RWPE1 (cell line): ENCODE measurements at regions not wholly inside any gene's neighbourhood (a gene's known extent, or its start where the extent isn't known, plus 50 kb on each side); places are given as distances from the start of the nearest gene placed in this dataset.
"Not testable (repeated sequence)": the region's sequence is repeated elsewhere in the genome, so short reads cannot be mapped to it uniquely, and the experiment has no call there.

ENCODE experiments used
- CTCF ChIA-PET: fragments of 350-600 bp; sonication (Branson Sonifier 250); formaldehyde crosslinking; extraction: SDS; loops from one replicate; lab custom pipeline; 2021; lab: Yijun Ruan, JAX
- POLR2A ChIA-PET: fragments of 400-600 bp; formaldehyde crosslinking; extraction: SDS; loops from one replicate; lab custom pipeline; 2020; ENCODE audit warnings: antibody characterized with exemption; ENCODE audit not compliant: low non-redundant PET; lab: Yijun Ruan, JAX
- DNase-seq: peaks from one replicate; pipeline ENCODE4 v3.0.0; 2012; ENCODE audit warnings: low spot score
- H3K27ac ChIP-seq: fragments of 450-650 bp; 2 replicates; pipeline ENCODE4 v1.5.1; 2017
- TF ChIP-seq, protein P1 (sequence below): fragments of 450-650 bp; conservative IDR thresholded peaks from 2 replicates; pipeline ENCODE4 v1.5.1; 2017; ENCODE audit warnings: low read depth, mild to moderate bottlenecking

DNA sequence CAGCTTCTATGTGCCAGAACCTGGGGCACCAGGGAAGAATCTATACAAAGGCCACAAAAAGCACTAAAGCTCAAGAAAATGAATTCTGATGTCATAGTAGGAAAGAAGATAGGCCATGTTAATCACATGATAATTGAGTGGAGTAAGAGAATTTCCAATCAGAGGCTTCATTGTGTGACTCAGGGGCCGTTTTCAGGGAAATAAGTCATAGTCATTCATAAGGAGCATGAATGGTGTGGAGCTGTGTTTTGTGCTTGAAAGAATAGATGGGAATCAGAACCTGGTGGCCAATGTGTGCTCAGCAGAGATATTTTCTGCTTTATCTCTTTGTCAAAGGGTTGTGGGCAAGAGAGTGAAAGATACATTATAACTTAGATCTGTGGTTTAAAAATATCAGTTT lies 102.4 kb upstream of the ZDHHC15 start:
- TF ChIP-seq, protein P1, sequence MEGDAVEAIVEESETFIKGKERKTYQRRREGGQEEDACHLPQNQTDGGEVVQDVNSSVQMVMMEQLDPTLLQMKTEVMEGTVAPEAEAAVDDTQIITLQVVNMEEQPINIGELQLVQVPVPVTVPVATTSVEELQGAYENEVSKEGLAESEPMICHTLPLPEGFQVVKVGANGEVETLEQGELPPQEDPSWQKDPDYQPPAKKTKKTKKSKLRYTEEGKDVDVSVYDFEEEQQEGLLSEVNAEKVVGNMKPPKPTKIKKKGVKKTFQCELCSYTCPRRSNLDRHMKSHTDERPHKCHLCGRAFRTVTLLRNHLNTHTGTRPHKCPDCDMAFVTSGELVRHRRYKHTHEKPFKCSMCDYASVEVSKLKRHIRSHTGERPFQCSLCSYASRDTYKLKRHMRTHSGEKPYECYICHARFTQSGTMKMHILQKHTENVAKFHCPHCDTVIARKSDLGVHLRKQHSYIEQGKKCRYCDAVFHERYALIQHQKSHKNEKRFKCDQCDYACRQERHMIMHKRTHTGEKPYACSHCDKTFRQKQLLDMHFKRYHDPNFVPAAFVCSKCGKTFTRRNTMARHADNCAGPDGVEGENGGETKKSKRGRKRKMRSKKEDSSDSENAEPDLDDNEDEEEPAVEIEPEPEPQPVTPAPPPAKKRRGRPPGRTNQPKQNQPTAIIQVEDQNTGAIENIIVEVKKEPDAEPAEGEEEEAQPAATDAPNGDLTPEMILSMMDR, result no peak
- CTCF ChIA-PET, result no interaction called here
- POLR2A ChIA-PET, result no interaction called here
- no peak overlapping the region for H3K27ac ChIP-seq
- no peak for DNase-seq

GRCh38 chrX:75623535-75623934 lies 100.7 kb upstream of the ZDHHC15 start:
- CTCF ChIA-PET, result no interaction called here
- no peak overlapping the region for H3K27ac ChIP-seq
- DNase-seq, result no peak
- TF ChIP-seq, protein P1, result no peak
- POLR2A ChIA-PET, result no interaction called here

DNA sequence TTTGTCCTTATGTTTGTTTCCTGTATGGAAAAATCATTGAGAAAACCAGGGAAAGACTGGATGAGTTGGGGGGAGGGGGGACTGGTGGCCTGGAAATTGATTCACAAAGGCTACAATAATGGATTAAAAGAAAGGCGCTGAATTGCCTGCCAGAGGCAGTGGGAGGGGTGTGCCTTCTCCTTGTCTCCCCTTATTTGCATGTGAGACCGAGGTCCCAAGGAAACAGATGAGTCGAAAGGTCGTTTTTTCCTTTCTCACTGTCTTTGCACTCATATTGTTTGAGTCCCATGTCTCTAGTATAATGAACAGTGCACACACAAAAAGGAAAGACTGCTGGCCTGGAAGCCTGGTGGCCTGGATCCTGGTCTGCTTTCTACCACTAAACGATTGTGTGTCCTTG lies 86.6 kb upstream of the ZDHHC15 start:
- H3K27ac ChIP-seq, result no peak overlapping the region
- CTCF ChIA-PET, result no interaction called here
- TF ChIP-seq, protein P1, result no peak
- no peak for DNase-seq
- POLR2A ChIA-PET, result no interaction called here

DNA sequence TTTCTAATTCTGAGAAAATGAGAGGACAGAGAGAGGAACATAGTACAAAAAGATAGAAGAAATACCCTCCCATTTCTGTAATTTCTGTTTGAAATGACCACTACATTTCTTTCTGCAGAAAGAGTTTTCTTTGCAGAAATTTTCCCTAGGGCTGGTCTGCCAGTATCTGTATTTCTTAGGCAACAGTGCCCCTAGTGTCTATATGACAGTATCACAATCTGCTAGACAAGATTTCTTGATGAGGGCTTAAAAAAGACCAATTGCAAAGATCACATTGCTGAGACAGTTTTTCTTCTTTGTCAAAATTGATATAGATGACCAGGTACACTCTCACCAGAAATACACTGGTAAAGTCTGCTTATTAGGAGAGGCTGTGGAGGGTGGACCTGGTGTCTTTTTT lies 81.0 kb upstream of the ZDHHC15 start:
- peak; percentile 7 for DNase-seq
- POLR2A ChIA-PET, result no interaction called here
- H3K27ac ChIP-seq, result no peak overlapping the region
- CTCF ChIA-PET, result no interaction called here
- TF ChIP-seq, protein P1, result peak; percentile 30; the same call in 1 of the 2 replicates

DNA sequence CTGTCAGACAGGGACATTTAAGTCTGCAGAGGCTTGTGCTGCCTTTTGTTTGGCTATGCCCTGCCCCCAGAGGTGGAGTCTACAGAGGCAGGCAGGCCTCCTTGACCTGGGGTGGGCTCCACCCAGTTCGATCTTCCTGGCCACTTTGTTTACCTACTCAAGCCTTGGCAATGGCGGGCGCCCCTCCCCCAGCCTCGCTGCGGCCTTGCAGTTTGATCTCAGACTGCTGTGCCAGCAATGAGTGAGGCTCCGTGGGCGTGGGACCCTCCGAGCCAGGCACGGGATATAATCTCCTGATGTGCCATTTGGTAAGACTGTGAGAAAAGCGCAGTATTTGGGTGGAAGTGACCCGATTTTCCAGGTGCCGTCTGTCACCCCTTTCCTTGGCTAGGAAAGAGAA lies 79.2 kb upstream of the ZDHHC15 start:
- H3K27ac ChIP-seq, DNase-seq, POLR2A ChIA-PET, CTCF ChIA-PET: not testable (repeated sequence)

GRCh38 chrX:75596178-75596577 lies 73.3 kb upstream of the ZDHHC15 start:
- ChIA-PET POLR2A (no interaction called here), CTCF (no interaction called here)
- TF ChIP-seq, protein P1, result no peak
- H3K27ac ChIP-seq, result no peak overlapping the region
- no peak for DNase-seq

DNA sequence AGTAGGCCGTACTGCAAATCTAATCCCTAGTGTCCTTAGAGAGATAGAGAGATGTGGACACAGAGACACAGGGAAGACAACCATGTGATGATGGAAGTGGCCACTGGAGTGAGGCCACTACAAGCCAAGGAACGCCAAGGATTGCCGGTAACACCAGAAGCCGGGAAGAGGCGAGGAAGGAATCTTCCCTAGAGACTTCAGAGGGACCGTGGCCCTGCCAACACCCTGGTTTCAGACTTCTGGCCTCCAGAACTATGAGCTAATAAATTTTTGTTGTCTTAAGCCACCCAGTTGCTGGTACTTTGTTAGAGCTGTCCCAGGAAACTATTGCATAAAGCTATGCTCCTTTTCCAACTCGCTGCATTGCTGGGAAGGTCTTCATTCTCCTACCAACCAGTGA lies 70.3 kb upstream of the ZDHHC15 start:
- DNase-seq, H3K27ac ChIP-seq, CTCF ChIA-PET, POLR2A ChIA-PET: not testable (repeated sequence)

- CTCF ChIA-PET, result no interaction called here
- H3K27ac ChIP-seq, result no peak overlapping the region
- POLR2A ChIA-PET, result no interaction called here
- no peak for DNase-seq
- TF ChIP-seq, protein P1, result no peak
These were observed 59.7 kb upstream of the ZDHHC15 start for GRCh38 chrX:75582511-75582910.
